ENCODE measurements at regions not wholly inside any gene's neighbourhood (a gene's known extent, or its start where the extent isn't known, plus 50 kb on each side); places are given as distances from the start of the nearest gene placed in this dataset.

- TF ChIP-seq EZH2 (IDR thresholded peaks at IDR 0.05; ENCODE audit: borderline replicate concordance, insufficient read depth, low read depth, low read length, poor library complexity, severe bottlenecking) (no peak), CTCF (IDR thresholded peaks at IDR 0.05) (no peak)
Measured at GRCh38 chr6:94713446-94713845, 863.9 kb upstream of the MANEA start.

Measured in B cell (primary cell).